ENCODE measurements at regions not wholly inside any gene's neighbourhood (a gene's known extent, or its start where the extent isn't known, plus 50 kb on each side); places are given as distances from the start of the nearest gene placed in this dataset.

GRCh38 chr3:99418209-99418635 is 220.2 kb upstream of the COL8A1 start:
- TF ChIP-seq, protein P1, sequence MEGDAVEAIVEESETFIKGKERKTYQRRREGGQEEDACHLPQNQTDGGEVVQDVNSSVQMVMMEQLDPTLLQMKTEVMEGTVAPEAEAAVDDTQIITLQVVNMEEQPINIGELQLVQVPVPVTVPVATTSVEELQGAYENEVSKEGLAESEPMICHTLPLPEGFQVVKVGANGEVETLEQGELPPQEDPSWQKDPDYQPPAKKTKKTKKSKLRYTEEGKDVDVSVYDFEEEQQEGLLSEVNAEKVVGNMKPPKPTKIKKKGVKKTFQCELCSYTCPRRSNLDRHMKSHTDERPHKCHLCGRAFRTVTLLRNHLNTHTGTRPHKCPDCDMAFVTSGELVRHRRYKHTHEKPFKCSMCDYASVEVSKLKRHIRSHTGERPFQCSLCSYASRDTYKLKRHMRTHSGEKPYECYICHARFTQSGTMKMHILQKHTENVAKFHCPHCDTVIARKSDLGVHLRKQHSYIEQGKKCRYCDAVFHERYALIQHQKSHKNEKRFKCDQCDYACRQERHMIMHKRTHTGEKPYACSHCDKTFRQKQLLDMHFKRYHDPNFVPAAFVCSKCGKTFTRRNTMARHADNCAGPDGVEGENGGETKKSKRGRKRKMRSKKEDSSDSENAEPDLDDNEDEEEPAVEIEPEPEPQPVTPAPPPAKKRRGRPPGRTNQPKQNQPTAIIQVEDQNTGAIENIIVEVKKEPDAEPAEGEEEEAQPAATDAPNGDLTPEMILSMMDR (IDR thresholded peaks at IDR 0.05; ENCODE audit: poor library complexity, severe bottlenecking): no peak
- no peak for TF ChIP-seq MXI1 (conservative IDR thresholded peaks at IDR 0.05; ENCODE audit: poor library complexity, severe bottlenecking)
- no peak for TF ChIP-seq TAF1 (IDR thresholded peaks at IDR 0.05; ENCODE audit: low read depth)
- TF ChIP-seq RAD21 (conservative IDR thresholded peaks at IDR 0.05): no peak
- no peak for TF ChIP-seq POLR2AphosphoS5 (IDR thresholded peaks at IDR 0.05)

Measured in neural cell (in vitro differentiated cells).